H1 (cell line): ENCODE measurements at regions not wholly inside any gene's neighbourhood (a gene's known extent, or its start where the extent isn't known, plus 50 kb on each side); places are given as distances from the start of the nearest gene placed in this dataset.

Experiments used
- MAFK ChIP-seq: IDR thresholded peaks from 2 replicates; pipeline ENCODE4 v1.6.1; 2012; ENCODE audit warnings: low read depth, mild to moderate bottlenecking, improper control_type of control experiment, low read length
- ZNF274 ChIP-seq: IDR thresholded peaks from 2 replicates; pipeline ENCODE4 v1.7.0; 2012; ENCODE audit warnings: low read length, borderline replicate concordance; ENCODE audit errors: extremely low read depth

GRCh38 chr10:62577076-62577475, 202.9 kb downstream of the ZNF365 start:
- TF ChIP-seq ZNF274 (no peak), MAFK (no peak)
